GM21390 (cell line): ENCODE measurements at regions not wholly inside any gene's neighbourhood (a gene's known extent, or its start where the extent isn't known, plus 50 kb on each side); places are given as distances from the start of the nearest gene placed in this dataset.

ENCODE experiments used
- ATAC-seq: cut with Tn5 transposase; IDR thresholded peaks from one replicate; pipeline ENCODE4 v1.9.1; 2021; ENCODE audit not compliant: unreplicated experiment

DNA sequence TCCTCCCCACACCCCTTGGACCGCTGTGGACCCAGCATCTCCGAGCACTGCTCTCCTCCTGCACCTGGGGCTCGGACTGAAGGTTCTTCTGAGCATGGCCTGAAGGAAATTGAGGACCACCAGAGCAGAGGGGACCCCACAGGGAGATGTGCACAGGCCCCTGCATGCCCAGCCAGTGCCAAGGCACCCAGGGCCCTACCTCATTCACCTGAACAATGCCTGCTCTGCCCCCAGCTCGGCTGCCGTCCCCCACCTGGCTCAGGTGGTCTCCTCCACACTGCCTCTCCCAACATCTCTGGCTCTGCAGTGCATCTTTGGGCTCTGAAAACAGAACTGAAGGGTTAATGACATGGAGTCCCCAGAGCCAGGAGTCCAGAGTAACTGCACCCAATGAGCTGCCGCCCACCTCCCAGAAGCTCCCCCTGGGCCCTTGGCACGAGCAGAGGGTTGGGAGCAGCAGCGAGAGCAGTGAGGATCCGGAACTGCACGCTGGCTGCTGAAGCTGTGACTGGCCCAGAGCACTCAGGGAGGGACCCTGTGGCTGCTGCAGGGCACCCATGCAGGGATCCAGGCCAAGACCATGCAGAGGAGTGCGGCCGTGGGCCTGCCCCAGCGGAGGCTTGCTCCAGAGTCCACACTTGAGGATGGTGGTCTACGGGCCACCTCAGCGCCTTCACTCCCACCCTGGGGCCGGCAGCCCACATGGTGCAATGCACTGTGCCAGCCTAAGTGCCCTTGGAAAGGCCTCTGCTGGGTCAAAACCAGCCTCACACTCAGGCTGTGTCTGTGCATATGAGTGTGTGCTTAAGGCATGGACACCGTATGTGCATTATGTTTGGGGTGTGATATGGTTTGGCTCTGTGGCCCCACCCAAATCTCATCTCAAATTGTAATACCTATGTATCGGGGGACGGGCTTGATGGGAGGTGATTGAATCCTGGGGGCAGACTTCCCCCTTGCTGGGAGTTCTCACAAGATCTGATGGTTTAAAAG is 686.1 kb downstream of the TBC1D22A start:
- no peak for ATAC-seq

DNA sequence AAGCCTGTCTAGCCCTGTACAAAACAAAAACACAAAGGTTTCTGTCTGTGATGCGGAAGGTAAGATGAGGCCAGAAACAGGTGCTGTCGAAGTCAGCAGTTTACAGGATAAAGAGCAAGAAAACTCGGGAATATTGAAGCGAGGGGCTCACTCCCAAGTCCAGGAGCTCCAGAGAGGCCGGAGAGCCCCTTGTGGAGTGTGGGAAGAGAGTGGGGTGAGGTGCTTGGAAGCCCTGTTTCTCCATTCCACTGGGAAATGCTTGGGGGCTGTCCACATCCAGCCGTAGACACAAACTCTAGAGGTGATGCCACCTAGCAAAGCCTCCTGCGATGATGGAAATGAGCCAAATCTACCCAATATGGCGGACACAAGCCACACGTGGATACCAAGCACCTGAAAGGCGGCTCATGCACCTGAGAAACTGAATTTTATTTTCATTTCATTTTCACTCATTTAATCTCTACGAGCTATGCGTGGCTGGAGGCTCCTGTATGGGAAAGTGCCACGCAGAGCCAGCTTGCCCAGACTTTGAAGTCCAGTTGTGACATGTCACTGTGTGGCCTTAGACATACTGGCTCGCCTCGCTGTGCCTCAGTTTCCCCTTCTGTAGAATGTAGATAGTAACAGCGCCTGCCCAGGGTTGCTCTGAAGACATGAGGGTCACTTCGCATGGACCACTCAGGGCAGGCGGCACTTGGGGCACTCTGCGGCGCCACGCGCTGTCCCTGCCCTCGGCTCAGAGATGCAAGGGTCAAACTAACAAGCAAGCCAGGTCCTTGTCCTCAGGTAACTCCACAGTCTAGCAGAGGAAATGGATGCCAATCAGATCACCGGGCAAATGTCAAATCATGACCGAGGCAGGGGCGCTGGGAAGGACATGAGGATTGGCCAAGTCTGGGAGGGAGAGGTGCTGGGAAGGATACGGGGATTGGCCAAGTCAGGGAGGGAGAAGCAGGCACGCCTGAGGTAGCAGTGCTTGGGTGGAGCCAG is 684.7 kb downstream of the TBC1D22A start:
- no peak for ATAC-seq

DNA sequence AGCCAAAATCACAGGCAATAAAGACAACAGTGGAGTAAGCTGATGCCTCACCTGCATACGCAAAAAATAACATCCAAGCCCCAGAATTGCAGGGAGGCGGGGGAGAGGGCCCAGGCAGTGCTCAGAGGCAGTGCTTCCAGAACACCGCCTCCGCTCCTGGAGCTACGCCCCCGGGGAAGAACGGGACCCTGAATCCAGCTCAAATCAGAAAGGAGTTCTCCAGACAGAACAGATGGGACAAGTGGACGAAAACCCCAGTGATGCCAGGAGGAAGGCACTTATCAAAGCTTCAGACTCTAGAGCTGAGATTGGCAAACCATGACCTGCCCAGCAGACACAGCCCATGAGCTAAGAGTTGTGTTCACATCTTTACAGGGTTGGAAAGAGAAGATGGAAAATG is 683.9 kb downstream of the TBC1D22A start:
- no peak for ATAC-seq

DNA sequence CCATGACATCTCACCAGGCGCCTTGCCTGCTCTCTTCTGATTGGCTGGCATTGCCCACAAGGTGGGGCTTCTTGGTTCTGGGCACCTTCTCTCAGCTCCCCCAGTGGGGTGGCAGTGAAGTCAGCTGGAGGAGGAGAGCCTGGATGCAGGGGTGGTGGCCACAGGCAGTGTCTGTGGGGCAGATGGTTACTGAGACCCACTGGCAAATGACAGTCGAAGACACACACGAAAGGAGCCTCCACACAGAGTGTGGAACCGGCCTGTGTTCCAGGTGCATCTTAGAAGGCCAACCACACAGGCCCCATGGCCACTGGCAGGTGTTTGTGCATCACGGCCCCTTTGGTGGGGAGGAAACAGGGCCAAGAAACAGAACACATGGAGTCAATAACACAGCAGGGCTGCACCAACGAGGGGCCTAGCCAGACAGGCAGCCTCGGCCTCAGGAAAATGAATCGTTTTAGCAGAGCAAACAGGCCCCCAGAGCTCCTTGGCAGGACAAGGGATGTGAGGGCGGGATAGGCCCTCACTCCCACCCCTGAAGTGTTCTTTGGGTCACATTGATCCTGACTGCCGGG is 683.4 kb downstream of the TBC1D22A start:
- no peak for ATAC-seq

DNA sequence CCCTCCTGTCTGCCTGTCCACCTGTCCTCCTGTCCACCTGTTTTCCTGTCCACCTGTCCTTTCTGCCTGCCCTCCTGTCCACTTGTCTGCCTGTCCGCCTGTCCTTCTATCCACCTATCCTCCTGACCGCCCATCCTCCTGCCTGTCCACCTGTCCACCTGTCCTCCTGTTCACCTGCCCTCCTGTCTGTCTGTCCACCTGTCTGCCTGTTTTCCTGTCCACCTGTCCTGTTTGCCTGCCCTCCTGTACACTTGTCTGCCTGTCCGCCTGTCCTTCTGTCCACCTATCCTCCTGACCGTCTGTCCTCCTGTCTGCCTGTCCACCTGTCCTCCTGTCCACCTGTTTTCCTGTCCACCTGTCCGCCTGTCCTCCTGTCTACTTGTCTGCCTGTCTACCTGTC is 682.8 kb downstream of the TBC1D22A start:
- no peak for ATAC-seq

DNA sequence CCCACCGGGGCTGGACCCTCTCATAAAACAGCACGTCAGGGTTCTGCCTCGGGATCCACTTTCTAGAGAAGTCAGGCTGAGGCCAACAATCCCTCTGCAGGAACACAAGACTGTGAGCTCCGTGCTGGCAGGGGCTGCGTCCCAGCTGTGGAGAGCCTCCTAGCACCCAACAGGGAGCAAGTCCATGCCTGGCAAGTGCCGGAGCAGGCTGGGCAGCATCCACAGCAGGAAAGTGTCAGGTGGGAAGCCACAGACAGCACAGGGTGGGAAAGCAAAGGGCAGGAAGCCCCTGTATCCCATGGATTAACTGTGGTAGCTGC is 682.3 kb downstream of the TBC1D22A start:
- ATAC-seq: no peak

DNA sequence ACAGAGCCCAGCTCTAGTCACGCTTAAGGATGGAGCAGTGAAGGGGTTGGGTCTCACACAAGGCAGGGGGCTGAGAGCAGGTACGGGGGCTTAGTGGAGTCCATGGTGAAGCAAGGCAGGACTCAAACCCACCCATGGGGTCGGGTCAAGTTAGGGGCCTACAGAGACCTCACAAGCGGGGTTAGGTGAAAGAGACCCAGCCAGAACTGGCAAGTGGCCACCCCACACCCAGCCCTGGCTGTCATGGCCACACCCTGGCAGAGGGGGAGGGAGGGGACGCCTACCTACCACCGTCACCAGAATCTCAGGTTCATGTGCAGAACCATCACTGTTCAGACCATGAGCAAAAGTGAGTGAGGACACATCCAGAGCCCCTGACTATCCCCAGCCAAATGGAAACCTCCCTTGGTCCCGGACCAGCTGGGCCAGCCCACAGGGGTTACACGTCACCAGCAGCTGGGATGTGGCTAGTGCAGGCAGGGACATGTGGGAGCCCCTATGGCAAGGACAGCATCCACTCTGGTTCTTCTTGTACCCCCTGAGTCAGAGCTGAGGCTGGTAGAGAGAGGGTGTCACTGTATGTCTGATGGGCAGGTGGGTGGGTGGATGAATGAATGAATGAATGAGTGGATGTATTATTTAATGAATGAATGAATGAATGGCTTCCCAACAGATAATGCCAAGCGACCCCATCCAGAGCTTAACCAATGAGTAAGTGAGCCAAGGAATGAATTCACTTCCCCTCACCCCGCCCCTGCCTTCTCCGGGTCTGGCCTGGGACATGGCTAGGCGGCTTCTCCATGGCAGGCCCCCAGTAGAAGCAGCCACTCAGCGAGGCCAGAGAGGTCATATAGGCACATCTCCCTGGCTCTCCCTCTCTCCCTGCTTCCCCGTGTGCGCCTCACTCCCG is 681.6 kb downstream of the TBC1D22A start:
- ATAC-seq: no peak

DNA sequence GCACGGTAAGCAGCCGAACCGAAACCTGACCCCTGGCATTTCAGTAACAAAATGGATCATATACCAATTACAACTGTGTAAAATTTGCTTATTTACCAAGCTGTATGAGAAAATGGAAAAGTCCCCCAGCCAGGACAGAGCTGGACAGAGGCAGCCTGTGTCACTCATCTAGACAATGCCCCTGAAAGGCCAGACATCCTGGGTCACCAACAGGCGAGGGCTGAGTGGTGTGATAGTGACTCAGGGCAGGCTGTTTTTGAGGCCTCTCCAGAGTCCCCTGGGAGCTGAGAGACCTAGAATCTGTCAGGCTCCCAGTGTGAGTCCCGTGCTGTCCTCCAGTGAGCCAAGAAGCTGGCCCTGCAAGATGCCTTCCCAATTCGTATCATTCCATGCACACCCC is 680.4 kb downstream of the TBC1D22A start:
- ATAC-seq: no peak

DNA sequence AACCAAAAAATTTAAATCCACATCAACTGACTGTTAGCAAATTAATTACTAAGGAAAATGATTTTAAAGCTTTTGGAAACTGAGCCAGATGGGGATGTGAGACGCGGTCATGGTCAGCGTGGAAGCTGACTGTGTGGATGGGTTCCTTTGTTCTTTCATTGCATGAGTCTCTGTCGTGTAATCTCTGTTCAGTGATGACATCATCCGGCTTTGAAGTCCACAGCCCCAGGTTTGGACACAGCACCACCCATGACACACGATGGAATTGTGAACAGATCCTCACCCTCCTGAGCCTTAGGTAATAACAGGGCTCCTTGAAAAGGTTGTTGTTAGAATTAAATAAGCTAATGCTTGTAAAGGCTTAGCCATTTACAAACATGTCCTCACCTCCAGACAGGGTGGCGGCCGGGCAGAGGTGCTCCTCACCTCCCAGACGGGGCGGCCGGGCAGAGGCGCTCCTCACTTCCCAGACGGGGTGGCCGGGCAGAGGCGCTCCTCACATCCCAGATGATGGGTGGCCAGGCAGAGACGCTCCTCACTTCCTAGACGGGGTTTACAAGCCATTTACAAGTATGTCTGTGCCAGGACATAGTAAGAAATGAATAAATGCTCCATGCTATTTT is 677.3 kb downstream of the TBC1D22A start:
- no peak for ATAC-seq

DNA sequence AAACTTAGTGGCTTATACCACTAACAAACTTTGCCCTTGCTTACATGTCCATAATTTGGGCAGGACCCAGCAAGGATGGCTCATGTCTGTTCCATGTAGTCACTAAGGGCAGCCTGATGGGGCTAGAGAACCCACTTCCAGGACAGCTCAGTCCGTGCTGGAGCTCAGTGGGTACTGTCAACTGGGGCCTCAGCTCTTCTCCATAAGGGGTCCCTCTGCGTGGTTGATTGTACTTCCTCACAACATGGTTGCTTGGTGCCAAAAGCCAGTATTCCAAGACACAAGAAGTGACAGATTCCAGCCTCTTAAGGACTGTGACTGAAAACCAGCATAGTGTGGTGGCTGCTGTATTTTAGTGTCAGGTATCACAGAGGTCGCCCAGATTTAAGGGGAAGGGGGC is 675.2 kb downstream of the TBC1D22A start:
- ATAC-seq: no peak

DNA sequence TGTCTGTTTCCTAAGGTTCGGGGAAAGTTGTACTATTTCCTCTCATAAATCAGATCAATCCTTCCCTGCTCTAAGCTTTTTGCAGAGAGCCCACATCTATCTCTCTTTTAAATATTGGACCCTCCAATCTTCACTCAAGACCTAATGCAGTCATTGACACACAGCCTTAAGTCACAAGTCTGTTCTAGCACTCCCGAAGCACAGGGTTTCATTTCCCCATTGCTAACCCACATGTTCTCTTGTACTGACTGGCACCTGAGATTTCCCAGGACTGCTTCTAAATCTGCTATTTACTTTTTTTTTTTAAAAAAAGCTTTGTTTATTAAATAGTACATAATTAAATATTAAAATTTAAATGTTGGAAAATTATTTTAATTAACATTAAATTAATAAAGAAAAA is 674.7 kb downstream of the TBC1D22A start:
- no peak for ATAC-seq

DNA sequence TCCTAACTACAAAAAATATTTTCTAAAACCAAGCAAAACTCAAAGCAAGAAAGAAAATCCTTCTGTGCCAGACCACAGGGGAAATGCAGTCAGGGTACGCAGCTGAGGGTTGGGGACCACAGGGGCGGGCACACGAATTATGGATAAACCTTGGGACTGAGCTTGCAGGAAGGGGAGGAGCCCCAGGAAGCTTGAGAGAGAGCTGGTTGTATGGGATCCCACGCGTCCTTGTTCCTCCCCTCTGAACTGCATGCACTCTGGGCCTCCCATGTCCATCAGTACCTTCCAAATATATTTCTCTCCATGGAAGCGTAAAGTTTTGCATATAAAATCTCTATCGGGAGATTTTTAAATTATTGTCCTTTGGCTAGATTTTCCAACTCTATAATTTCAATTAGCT is 673.4 kb downstream of the TBC1D22A start:
- ATAC-seq: no peak

DNA sequence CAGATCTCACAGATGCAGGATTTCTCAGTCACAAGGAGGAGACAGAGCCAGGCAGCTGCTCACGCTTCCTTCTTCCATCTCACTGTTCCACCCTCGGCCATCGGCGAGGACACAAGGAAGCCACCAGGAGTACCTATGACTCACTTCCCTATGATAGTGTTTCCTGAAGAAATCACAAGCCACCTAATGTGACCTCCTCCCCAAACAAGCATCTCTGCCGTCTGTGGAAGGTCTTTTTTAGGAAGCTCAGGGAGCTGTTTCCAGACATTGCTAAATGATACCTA is 672.7 kb downstream of the TBC1D22A start:
- no peak for ATAC-seq

DNA sequence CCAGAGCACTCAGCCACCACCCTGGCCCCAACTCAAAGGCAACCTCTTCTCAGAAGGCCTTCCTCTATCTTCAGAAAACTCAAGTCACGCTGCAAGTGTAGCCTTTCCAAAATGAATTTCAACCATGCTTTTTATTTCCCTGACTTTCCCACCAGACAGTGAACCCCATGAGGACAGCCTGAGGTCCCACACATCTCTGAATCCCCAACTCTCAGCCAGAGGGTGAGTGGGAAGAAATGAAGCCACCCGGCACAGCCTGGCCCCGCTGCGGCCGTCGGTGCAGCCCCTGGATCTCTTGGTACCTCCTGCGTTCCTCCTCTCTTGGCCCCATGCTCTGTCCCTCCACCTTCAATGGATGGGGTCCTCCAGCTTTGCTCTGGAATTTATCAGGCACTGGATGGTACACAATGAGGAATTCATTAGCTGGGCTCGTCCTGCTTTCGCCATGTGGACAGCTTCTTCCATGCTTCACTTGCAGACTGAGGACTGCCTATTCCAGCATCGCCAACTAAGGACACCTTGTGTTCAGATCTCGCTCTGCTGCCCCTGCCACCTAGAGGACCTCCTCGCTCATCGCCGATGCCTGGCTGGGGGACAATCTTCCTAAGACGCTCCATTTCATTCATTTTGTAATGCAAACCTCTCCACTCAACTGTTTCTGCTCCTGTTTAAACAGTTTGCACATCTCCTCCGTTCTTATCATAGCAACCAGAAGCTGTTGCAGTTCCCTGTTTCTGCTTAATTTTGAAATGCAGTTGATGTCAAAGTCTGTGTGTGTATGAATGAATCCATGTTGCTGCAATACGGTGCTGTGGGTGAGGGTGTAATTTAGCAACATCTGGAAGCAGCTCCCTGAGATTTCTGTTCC is 672.1 kb downstream of the TBC1D22A start:
- ATAC-seq: no peak

DNA sequence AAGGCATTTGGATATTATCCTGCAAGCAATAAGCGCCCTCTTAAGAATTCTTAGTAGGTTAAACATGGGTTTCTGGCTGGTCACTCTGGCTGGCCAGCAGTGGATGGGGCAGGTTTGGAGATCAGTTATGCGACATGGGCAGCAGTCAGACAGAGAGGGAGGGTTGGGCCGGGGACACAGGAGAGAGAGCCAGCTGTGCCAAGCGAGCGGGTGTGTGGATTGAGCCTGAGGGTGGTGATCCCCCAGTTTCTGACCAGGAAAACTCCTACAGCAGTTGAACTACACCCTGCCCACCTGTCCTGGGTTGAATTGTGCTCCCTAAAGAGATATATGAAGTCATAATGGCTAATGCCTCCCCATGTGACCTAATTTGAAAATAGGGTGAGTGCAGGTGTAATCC is 671.2 kb downstream of the TBC1D22A start:
- ATAC-seq: no peak

DNA sequence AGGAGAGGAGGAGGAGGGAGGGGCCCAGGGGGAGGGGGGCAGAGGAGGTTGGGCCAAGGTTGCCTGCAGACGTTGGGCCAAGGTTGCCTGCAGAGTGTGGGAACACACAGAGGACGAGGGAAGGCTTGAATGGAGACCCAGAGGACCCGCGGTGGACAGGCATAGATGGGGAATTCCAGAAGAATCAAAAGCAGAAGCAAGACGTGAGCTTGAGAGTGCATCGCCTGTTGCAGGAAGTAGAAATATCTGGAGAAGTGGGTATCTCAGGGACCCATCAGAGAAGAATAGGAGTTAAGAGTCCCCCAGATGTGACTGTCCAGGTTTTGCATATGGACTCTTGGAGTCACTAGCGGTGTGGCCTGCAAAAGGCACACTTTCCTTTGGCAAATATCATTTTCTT is 670.2 kb downstream of the TBC1D22A start:
- ATAC-seq: no peak

DNA sequence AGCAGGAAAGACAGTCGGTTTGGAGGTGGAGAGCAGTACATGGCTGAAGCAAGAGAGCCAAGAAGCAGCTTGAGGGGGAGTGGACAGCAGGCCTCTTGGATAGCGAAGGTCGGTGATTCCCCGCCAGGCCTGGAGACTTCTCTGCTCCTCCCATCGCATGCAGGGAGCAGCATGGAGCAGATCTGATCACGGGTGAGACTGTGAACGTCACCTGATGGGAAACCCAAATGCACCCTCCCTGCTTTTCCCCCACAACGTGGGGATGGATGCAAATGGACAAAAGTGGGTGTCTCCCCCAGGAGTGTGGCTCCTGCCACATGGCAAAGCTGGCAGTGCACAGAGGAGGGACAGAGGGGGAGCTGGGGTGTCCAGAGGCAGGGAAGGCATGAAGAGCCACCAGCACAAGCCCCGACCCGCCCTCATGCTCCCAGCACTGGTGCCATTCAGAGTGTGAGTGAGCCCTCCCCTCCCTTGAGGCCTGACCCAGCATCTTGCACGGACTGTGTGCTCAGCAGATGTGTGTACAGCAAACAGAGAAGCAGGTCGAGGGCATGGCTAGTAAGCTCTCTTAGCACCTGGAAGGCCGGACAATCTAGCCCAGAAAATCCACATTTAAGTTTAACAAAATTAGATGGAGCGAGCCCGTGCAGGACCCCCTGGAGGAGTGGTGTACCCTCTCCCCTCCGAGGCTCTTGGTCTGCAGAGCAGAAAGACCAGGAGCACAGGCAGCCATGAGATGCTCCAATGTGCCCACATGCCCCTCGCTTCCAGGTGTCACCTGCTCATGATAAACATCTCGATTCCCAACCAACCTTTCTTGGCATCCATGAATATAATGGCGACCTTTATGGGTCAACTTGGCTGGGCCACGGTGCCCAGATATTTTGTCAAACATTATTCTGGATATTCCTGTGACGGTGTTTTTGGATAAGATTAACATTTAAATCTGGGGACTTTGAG is 661.7 kb downstream of the TBC1D22A start:
- no peak for ATAC-seq

DNA sequence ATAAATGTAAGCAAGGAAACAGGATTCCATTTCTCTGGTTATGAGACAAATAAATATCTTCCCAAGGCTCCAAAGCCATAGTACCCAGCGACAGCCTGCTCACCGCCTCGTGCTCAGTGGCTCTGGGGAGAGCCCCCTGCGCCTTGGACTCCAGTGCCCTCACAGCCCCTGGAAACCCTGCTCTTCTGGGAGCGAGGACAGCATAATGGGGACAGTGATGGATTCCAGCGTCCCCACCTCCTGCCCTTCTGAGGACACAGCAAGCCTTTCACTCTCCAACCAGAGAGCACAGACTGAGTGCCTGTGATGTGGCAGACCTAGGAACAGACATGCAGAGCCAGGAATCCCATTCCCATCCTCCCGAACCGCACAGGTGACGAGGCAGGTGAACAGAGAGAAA is 660.8 kb downstream of the TBC1D22A start:
- ATAC-seq: no peak
